ENCODE measurements at regions not wholly inside any gene's neighbourhood (a gene's known extent, or its start where the extent isn't known, plus 50 kb on each side); places are given as distances from the start of the nearest gene placed in this dataset.

DNA sequence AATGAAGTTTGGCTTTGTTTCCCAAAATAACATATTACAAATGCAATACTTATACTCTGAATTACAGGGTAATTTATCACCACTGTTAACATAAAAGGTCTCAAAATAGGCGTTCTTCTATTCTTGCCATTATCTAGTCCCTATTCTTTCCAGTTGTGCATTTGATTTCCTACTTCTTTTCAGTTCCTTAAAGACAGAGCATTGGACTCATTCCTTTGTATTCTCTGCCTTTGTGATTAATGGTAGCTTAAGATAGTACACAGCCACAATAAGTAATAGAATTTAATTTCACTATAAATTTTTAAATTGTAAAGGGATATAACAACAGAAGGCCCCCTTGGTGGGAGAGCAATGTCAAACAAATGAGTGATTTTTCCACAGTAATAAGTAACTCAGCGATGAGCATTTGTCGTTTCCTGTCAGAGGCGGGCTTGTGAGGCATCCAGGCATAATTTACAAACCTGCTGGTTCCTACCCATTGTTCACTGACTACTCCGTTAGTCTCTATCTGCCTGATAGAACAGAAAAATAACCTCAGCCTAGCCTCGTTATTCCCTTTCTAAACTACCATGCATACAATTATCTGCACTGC, 456.6 kb upstream of the REG3G start:
- no peaks in the 10 kb centered on the region for H3K36me3 ChIP-seq
- intact Hi-C loops (cut with DNase I) = no loop called here
- ATAC-seq = no peak
- no peak overlapping the region for H3K27ac ChIP-seq
- 64 to 75% methylated on average over 6 of the region's 6 CpGs for WGBS, 2 donors
- peaks cover 0 to 11% (median 0%) of the 10 kb centered on the region in 11 donors for H3K9me3 ChIP-seq
- no peak for DNase-seq
- H3K4me3 ChIP-seq = no peak overlapping the region
- TF ChIP-seq, protein P1, sequence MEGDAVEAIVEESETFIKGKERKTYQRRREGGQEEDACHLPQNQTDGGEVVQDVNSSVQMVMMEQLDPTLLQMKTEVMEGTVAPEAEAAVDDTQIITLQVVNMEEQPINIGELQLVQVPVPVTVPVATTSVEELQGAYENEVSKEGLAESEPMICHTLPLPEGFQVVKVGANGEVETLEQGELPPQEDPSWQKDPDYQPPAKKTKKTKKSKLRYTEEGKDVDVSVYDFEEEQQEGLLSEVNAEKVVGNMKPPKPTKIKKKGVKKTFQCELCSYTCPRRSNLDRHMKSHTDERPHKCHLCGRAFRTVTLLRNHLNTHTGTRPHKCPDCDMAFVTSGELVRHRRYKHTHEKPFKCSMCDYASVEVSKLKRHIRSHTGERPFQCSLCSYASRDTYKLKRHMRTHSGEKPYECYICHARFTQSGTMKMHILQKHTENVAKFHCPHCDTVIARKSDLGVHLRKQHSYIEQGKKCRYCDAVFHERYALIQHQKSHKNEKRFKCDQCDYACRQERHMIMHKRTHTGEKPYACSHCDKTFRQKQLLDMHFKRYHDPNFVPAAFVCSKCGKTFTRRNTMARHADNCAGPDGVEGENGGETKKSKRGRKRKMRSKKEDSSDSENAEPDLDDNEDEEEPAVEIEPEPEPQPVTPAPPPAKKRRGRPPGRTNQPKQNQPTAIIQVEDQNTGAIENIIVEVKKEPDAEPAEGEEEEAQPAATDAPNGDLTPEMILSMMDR (IDR thresholded peaks at IDR 0.05) = no peak
- no peaks in the 10 kb centered on the region for H3K4me1 ChIP-seq
- no peaks in the 10 kb centered on the region for H3K27me3 ChIP-seq

DNA sequence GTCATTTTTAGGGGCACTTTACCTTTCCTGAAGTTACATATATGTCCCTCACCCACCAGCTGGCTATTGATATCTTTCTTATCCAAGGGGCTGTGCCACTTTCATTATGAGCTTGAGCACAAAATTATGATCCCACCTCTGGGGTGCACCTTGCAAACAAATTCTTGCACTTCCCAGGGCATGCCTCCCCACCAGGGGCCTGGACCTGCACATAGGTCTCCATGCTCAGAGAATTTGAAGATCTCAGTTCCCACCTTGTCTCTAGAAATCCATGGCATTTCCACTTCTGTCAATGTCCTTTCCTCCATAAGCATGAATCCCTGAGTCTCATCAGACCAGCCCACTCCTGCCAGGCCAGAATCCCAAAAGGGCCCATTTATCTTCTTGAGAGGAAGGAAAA, 449.1 kb upstream of the REG3G start:
- ATAC-seq = no peak
- intact Hi-C loops (cut with DNase I) = no loop called here
- H3K4me1 ChIP-seq = no peaks in the 10 kb centered on the region

DNA sequence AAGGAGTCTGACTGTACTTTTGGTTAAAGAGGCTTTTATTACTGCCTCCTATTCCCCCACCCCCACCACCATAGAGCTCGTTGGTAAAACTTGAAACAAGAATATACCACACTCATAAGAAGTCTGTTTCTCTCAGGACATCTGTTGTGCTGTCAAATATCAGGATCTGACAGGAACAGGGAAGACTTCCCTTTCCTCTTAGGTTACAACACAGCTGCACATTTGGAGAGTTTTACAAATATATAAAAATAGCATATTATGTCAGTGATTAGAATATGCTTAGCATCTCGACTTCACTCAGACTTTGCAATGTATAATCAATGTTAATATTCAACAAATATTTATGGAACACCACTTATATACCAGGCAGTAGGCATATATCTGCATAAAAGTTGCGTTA, 439.6 kb upstream of the REG3G start:
- WGBS, 2 donors = 34 to 37% methylated on average over 3 of the region's 3 CpGs
- Histone ChIP-seq H3K36me3 (no peaks in the 10 kb centered on the region), H3K27me3 (no peaks in the 10 kb centered on the region), H3K4me3 (no peak overlapping the region), H3K27ac (no peak overlapping the region), H3K4me1 (no peaks in the 10 kb centered on the region), H3K9me3 (no peaks in the 10 kb centered on the region)
- TF ChIP-seq, protein P1 (IDR thresholded peaks at IDR 0.05) = no peak
- DNase-seq (no peak), ATAC-seq (no peak)
- intact Hi-C loops (cut with DNase I) = no loop called here

More for the DNA sequence above, 449.1 kb upstream of the REG3G start:
- H3K36me3 ChIP-seq = no peaks in the 10 kb centered on the region
- no peak overlapping the region for H3K4me3 ChIP-seq
- H3K9me3 ChIP-seq = no peaks in the 10 kb centered on the region
- TF ChIP-seq, protein P1 (IDR thresholded peaks at IDR 0.05) = no peak
- no peaks in the 10 kb centered on the region for H3K27me3 ChIP-seq
- DNase-seq = no peak
- H3K27ac ChIP-seq = no peak overlapping the region

DNA sequence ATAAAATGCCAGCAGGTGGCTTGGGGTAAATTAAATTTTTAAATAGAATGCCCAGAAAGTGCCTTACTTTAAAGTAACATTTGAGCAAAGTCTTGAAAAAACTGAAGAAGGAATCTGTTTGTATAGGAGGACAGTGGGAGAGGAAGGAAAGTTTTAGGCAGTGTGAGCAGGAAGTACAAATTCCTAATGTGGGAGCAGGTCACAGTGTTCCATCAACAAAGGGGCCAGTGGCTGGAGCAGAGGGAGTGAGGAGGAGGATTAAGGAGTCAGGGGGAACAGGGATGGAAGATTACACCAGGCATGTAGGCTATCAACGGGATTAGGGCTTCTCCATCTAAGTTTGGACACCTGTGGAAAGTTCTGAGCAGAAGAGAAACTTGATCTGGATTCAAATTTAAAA, 439.2 kb upstream of the REG3G start:
- Histone ChIP-seq H3K4me3 (no peak overlapping the region), H3K27ac (no peak overlapping the region), H3K4me1 (no peaks in the 10 kb centered on the region), H3K36me3 (no peaks in the 10 kb centered on the region), H3K9me3 (no peaks in the 10 kb centered on the region), H3K27me3 (no peaks in the 10 kb centered on the region)
- TF ChIP-seq, protein P1 (IDR thresholded peaks at IDR 0.05) = no peak
- WGBS, 2 donors = 39 to 41% methylated on average over 1 of the region's 1 CpG
- DNase-seq = no peak
- intact Hi-C loops (cut with DNase I) = no loop called here
- ATAC-seq = no peak
